GM23248 (cell line): ENCODE measurements at regions not wholly inside any gene's neighbourhood (a gene's known extent, or its start where the extent isn't known, plus 50 kb on each side); places are given as distances from the start of the nearest gene placed in this dataset.

Source experiments
- EZH2 ChIP-seq: fragments of 200-600 bp; sonication (generic); IDR thresholded peaks from 2 replicates; pipeline ENCODE4 v1.6.1; 2018; ENCODE audit warnings: antibody characterized with exemption, mild to moderate bottlenecking; ENCODE audit not compliant: insufficient read depth, poor library complexity, severe bottlenecking
- EZH2phosphoT487 ChIP-seq: fragments of 200-600 bp; sonication (generic); IDR thresholded peaks from 2 replicates; pipeline ENCODE4 v1.6.1; 2018; ENCODE audit warnings: antibody characterized with exemption, moderate library complexity, mild to moderate bottlenecking, low read depth; ENCODE audit not compliant: insufficient read depth

DNA sequence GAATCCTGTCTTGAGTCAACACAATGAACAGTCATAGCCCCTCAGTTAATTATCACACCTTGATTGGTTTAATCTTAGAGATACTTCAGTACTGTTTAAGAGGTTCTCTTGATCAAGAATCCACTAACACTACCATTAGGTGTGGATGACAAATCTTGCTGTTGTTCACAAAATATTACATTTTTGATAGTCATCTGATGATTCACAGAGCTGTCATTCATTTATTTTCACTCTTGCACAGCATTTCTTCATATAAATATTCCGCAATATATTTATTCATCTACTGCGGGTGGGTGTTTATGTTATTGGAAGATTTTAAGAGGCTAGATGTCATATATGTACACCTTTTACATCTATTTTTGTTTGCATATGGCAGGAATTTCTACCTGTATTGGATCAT is 1138.1 kb upstream of the PRKX start:
- no peak for TF ChIP-seq EZH2
- no peak for TF ChIP-seq EZH2phosphoT487
